Suprapubic skin (tissue), 4 donors: ENCODE measurements at regions not wholly inside any gene's neighbourhood (a gene's known extent, or its start where the extent isn't known, plus 50 kb on each side); places are given as distances from the start of the nearest gene placed in this dataset.

ENCODE experiments used
- CTCF ChIP-seq, 2 donors: fragments of 200-600 bp in 1 of 2; fragments of 450-650 bp in 1 of 2; sonication (generic) in 1 of 2; IDR thresholded peaks; one replicate each; pipeline ENCODE4 v1.5.1; 2016 to 2019; ENCODE audit warnings: antibody characterized with exemption in 2 of 2, mild to moderate bottlenecking in 1 of 2, moderate library complexity in 1 of 2
- EP300 ChIP-seq: sonication (generic); formaldehyde crosslinking; IDR thresholded peaks from one replicate; pipeline ENCODE4 v1.6.1; 2017; ENCODE audit warnings: antibody characterized with exemption
- POLR2A ChIP-seq, 2 donors: fragments of 450-650 bp; IDR thresholded peaks; one replicate each; pipeline ENCODE4 v1.6.1; 2017; ENCODE audit warnings: antibody characterized with exemption in 2 of 2, mild to moderate bottlenecking in 2 of 2, moderate library complexity in 2 of 2
- POLR2AphosphoS5 ChIP-seq, 3 donors: sonication (generic); formaldehyde crosslinking; IDR thresholded peaks; one replicate each; pipeline ENCODE4 v1.6.1; 2017; ENCODE audit warnings: antibody characterized with exemption in 3 of 3

GRCh38 chr5:3024554-3024953, 273.1 kb upstream of the IRX2 start:
- TF ChIP-seq CTCF (IDR thresholded peaks at IDR 0.05) (no peak), POLR2A (IDR thresholded peaks at IDR 0.05) (no peak), EP300 (no peak), POLR2AphosphoS5 (IDR thresholded peaks at IDR 0.05) (no peak)
